HEK293 (cell line): ENCODE measurements at regions not wholly inside any gene's neighbourhood (a gene's known extent, or its start where the extent isn't known, plus 50 kb on each side); places are given as distances from the start of the nearest gene placed in this dataset.

Experiments
- CTCF ChIA-PET: fragments of 350-600 bp; formaldehyde crosslinking; extraction: SDS; loops from one replicate; lab custom pipeline; 2021; ENCODE audit warnings: antibody characterized with exemption; lab: Yijun Ruan, JAX
- POLR2A ChIA-PET: fragments of 300-600 bp; formaldehyde crosslinking; extraction: SDS; loops from one replicate; lab custom pipeline; 2020; ENCODE audit warnings: antibody characterized with exemption, inconsistent platforms; lab: Yijun Ruan, JAX
- H3K27ac ChIP-seq: fragments of 200-500 bp; sonication (Bioruptor generic); 2 replicates; pipeline ENCODE4 v1.5.1; 2014; ENCODE audit warnings: low read depth, low read length, control low read depth, inconsistent platforms; ENCODE audit errors: extremely low read depth
- H3K36me3 ChIP-seq, 2 experiments: fragments of 200-500 bp in 1 of 2; sonication (Bioruptor generic) in 1 of 2; 1 replicate in 1 of 2; 2 replicates in 1 of 2; pipeline ENCODE4 v1.5.1; 2014 to 2017; ENCODE audit warnings: inconsistent platforms in 2 of 2, low read length in 2 of 2; ENCODE audit not compliant: control insufficient read depth in 2 of 2, insufficient read depth in 1 of 2
- H3K4me1 ChIP-seq: fragments of 200-500 bp; sonication (Bioruptor generic); 2 replicates; pipeline ENCODE4 v1.5.1; 2014; ENCODE audit warnings: mild to moderate bottlenecking, low read length, inconsistent platforms; ENCODE audit not compliant: control insufficient read depth, insufficient read depth
- H3K4me3 ChIP-seq: 2 replicates; pipeline ENCODE4 v1.5.1; 2011; ENCODE audit warnings: low read depth, mild to moderate bottlenecking, control low read depth, low read length, moderate library complexity
- H3K9me3 ChIP-seq: fragments of 200-500 bp; sonication (Bioruptor generic); 2 replicates; pipeline ENCODE4 v1.5.1; 2014; ENCODE audit warnings: low read depth, low read length, inconsistent platforms; ENCODE audit not compliant: control insufficient read depth, insufficient read depth
- GLIS1 ChIP-seq: fragments of 450-650 bp; formaldehyde crosslinking; IDR thresholded peaks from 2 replicates; pipeline ENCODE4 v1.5.1; 2016; ENCODE audit warnings: missing biosample characterization, missing genetic modification characterization
- GLIS2 ChIP-seq: fragments of 450-650 bp; formaldehyde crosslinking; IDR thresholded peaks from 2 replicates; pipeline ENCODE4 v1.5.1; 2016; ENCODE audit warnings: missing biosample characterization, missing genetic modification characterization
- KLF10 ChIP-seq: fragments of 450-650 bp; IDR thresholded peaks from 2 replicates; pipeline ENCODE4 v1.5.1; 2018; ENCODE audit warnings: missing biosample characterization, mild to moderate bottlenecking, missing genetic modification characterization
- KLF7 ChIP-seq: fragments of 450-650 bp; formaldehyde crosslinking; IDR thresholded peaks from 2 replicates; pipeline ENCODE4 v1.5.1; 2016; ENCODE audit warnings: missing biosample characterization, missing genetic modification characterization, borderline replicate concordance
- KLF8 ChIP-seq: fragments of 450-650 bp; formaldehyde crosslinking; IDR thresholded peaks from 2 replicates; pipeline ENCODE4 v1.5.1; 2016; ENCODE audit warnings: missing biosample characterization, missing genetic modification characterization
- MYNN ChIP-seq: fragments of 450-650 bp; formaldehyde crosslinking; IDR thresholded peaks from 2 replicates; pipeline ENCODE4 v1.5.1; 2016; ENCODE audit warnings: missing biosample characterization, missing genetic modification characterization, borderline replicate concordance
- PRDM4 ChIP-seq: fragments of 450-650 bp; formaldehyde crosslinking; IDR thresholded peaks from 2 replicates; pipeline ENCODE4 v1.5.1; 2017; ENCODE audit warnings: missing biosample characterization, missing genetic modification characterization
- SCRT1 ChIP-seq: fragments of 450-650 bp; formaldehyde crosslinking; IDR thresholded peaks from 2 replicates; pipeline ENCODE4 v1.5.1; 2016; ENCODE audit warnings: missing biosample characterization, missing genetic modification characterization, borderline replicate concordance
- SCRT2 ChIP-seq: fragments of 450-650 bp; formaldehyde crosslinking; IDR thresholded peaks from 2 replicates; pipeline ENCODE4 v1.5.1; 2016; ENCODE audit warnings: missing biosample characterization, missing genetic modification characterization
- TSHZ1 ChIP-seq: fragments of 450-650 bp; formaldehyde crosslinking; IDR thresholded peaks from 2 replicates; pipeline ENCODE4 v1.5.1; 2016; ENCODE audit warnings: missing biosample characterization, missing genetic modification characterization, borderline replicate concordance
- ZBTB17 ChIP-seq: fragments of 450-650 bp; formaldehyde crosslinking; IDR thresholded peaks from 2 replicates; pipeline ENCODE4 v1.5.1; 2016; ENCODE audit warnings: missing biosample characterization, missing genetic modification characterization
- ZFHX2 ChIP-seq: fragments of 450-650 bp; formaldehyde crosslinking; conservative IDR thresholded peaks from 2 replicates; pipeline ENCODE4 v1.5.1; 2016; ENCODE audit warnings: missing biosample characterization, missing genetic modification characterization
- ZIC2 ChIP-seq: fragments of 450-650 bp; formaldehyde crosslinking; IDR thresholded peaks from 2 replicates; pipeline ENCODE4 v1.5.1; 2016; ENCODE audit warnings: missing biosample characterization, missing genetic modification characterization
- ZNF10 ChIP-seq: fragments of 450-650 bp; formaldehyde crosslinking; IDR thresholded peaks from 2 replicates; pipeline ENCODE4 v1.5.1; 2017; ENCODE audit warnings: missing biosample characterization, missing genetic modification characterization
- ZNF23 ChIP-seq: fragments of 450-650 bp; formaldehyde crosslinking; IDR thresholded peaks from 2 replicates; pipeline ENCODE4 v1.5.1; 2016; ENCODE audit warnings: missing biosample characterization, missing genetic modification characterization, borderline replicate concordance
- ZNF292 ChIP-seq: fragments of 450-650 bp; formaldehyde crosslinking; IDR thresholded peaks from 2 replicates; pipeline ENCODE4 v1.5.1; 2016; ENCODE audit warnings: low read depth, missing biosample characterization, missing genetic modification characterization, borderline replicate concordance
- ZNF391 ChIP-seq: fragments of 450-650 bp; formaldehyde crosslinking; IDR thresholded peaks from 2 replicates; pipeline ENCODE4 v1.5.1; 2016; ENCODE audit warnings: low read depth, missing biosample characterization, missing genetic modification characterization, borderline replicate concordance
- ZNF701 ChIP-seq: fragments of 450-650 bp; formaldehyde crosslinking; IDR thresholded peaks from 2 replicates; pipeline ENCODE4 v1.5.1; 2016; ENCODE audit warnings: missing biosample characterization, missing genetic modification characterization
- TF ChIP-seq, protein P1 (sequence below): fragments of 450-650 bp; formaldehyde crosslinking; IDR thresholded peaks from 2 replicates; pipeline ENCODE4 v1.5.1; 2016; ENCODE audit warnings: missing biosample characterization, missing genetic modification characterization

GRCh38 chr1:188386666-188387065 is 1557.9 kb downstream of the PLA2G4A start (continued):
- TF ChIP-seq KLF8 (tag by site-specific recombination) (no peak), ZBTB17 (tag by site-specific recombination) (no peak), TSHZ1 (tag by site-specific recombination) (no peak), ZNF701 (tag by site-specific recombination) (no peak), ZNF391 (tag by site-specific recombination) (no peak), KLF7 (tag by site-specific recombination) (no peak), PRDM4 (tag by site-specific recombination) (no peak), KLF10 (tag by site-specific recombination) (no peak), ZIC2 (no peak), ZFHX2 (tag by site-specific recombination) (no peak), GLIS1 (tag by site-specific recombination) (no peak), ZNF23 (tag by site-specific recombination) (no peak)

GRCh38 chr1:188394677-188395076 is 1565.9 kb downstream of the PLA2G4A start:
- TF ChIP-seq MYNN (tag by site-specific recombination) (no peak), GLIS2 (tag by site-specific recombination) (no peak), SCRT2 (tag by site-specific recombination) (no peak)
- ChIA-PET CTCF (no interaction called here), POLR2A (no interaction called here)
- Histone ChIP-seq H3K4me1 (no peaks in the 10 kb centered on the region), H3K36me3 (no peaks in the 10 kb centered on the region), H3K4me3 (no peak overlapping the region), H3K9me3 (no peaks in the 10 kb centered on the region), H3K27ac (no peak overlapping the region)

DNA sequence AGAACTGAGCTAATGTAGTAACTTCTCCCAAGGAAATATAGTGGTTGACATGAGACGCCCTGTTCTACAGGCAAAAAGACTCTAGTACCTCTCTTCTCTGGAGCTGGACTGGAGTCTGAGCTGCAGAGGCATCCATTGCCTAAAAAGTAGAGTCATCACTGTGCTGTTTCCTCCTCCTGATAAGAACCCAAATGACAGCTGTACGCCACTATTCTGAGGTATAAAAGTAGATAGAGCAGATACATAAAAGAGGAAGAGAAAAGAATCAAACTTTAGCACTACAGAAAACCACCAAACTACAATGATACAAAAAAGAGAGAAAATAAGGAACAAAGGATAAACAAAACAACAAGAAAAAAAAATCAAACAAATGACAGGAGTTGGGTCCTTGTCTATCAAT is 1568.8 kb downstream of the PLA2G4A start:
- ChIA-PET CTCF (no interaction called here), POLR2A (no interaction called here)

More for the DNA sequence above, 1568.8 kb downstream of the PLA2G4A start:
- H3K4me3 ChIP-seq: no peak overlapping the region
- H3K36me3 ChIP-seq: no peaks in the 10 kb centered on the region
- TF ChIP-seq ZNF10 (tag by site-specific recombination) (no peak), SCRT1 (no peak), ZNF292 (tag by site-specific recombination) (no peak)
- TF ChIP-seq, protein P1, sequence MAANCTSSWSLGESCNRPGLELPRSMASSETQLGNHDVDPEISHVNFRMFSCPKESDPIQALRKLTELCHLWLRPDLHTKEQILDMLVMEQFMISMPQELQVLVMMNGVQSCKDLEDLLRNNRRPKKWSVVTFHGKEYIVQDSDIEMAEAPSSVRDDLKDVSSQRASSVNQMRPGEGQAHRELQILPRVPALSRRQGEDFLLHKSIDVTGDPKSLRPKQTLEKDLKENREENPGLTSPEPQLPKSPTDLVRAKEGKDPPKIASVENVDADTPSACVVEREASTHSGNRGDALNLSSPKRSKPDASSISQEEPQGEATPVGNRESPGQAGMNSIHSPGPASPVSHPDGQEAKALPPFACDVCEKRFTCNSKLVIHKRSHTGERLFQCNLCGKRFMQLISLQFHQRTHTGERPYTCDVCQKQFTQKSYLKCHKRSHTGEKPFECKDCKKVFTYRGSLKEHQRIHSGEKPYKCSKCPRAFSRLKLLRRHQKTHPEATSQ (tag by site-specific recombination): no peak
- H3K4me1 ChIP-seq: no peaks in the 10 kb centered on the region
- no peak overlapping the region for H3K27ac ChIP-seq
- H3K9me3 ChIP-seq: no peaks in the 10 kb centered on the region
